Ectodermal cell (in vitro differentiated cells): ENCODE measurements at regions not wholly inside any gene's neighbourhood (a gene's known extent, or its start where the extent isn't known, plus 50 kb on each side); places are given as distances from the start of the nearest gene placed in this dataset.

Experiments
- H3K27ac ChIP-seq: 2 replicates; pipeline ENCODE4 v1.7.0; 2013; ENCODE audit warnings: mild to moderate bottlenecking, low read depth, low read length; ENCODE audit not compliant: insufficient read depth, poor library complexity, severe bottlenecking
- H3K27me3 ChIP-seq: 2 replicates; pipeline ENCODE4 v1.7.0; 2013; ENCODE audit warnings: mild to moderate bottlenecking, low read length; ENCODE audit not compliant: insufficient read depth, control insufficient read depth, poor library complexity, severe bottlenecking
- H3K36me3 ChIP-seq: one replicate; pipeline ENCODE4 v1.7.0; 2013; ENCODE audit warnings: low read length; ENCODE audit not compliant: control insufficient read depth, insufficient read depth
- H3K4me1 ChIP-seq: one replicate; pipeline ENCODE4 v1.7.0; 2013; ENCODE audit warnings: low read length; ENCODE audit not compliant: control insufficient read depth, insufficient read depth
- H3K4me3 ChIP-seq: 2 replicates; pipeline ENCODE4 v1.7.0; 2013; ENCODE audit warnings: low read depth, low read length, control low read depth; ENCODE audit not compliant: insufficient read depth
- H3K9me3 ChIP-seq: 2 replicates; pipeline ENCODE4 v1.7.0; 2013; ENCODE audit warnings: mild to moderate bottlenecking, low read length, moderate library complexity; ENCODE audit not compliant: control insufficient read depth
- WGBS, 2 experiments: methylation state at CpG; one replicate each; pipeline ENCODE4 v1.1.7; 2013; ENCODE audit warnings: missing lambda C conversion rate in 2 of 2; 5-methylcytosine and 5-hydroxymethylcytosine counted together

- 90 to 97% methylated on average over 1 of the region's 1 CpG for WGBS, 2 experiments
- no peaks in the 10 kb centered on the region for H3K36me3 ChIP-seq
- no peak overlapping the region for H3K27ac ChIP-seq
- peaks cover 2% of the 10 kb centered on the region for H3K9me3 ChIP-seq
- H3K27me3 ChIP-seq = no peaks in the 10 kb centered on the region
- H3K4me1 ChIP-seq = no peaks in the 10 kb centered on the region
- no peak overlapping the region for H3K4me3 ChIP-seq
Measured at GRCh38 chr13:56681404-56681803, 459.3 kb upstream of the PRR20A start.

- H3K27ac ChIP-seq = no peak overlapping the region
- no peaks in the 10 kb centered on the region for H3K9me3 ChIP-seq
- H3K4me3 ChIP-seq = no peak overlapping the region
- no peaks in the 10 kb centered on the region for H3K27me3 ChIP-seq
- 100% methylated on average over 1 of the region's 1 CpG; no CpG with 5 or more reads in 1 of the 2 experiments for WGBS, 2 experiments
- H3K4me1 ChIP-seq = no peaks in the 10 kb centered on the region
- H3K36me3 ChIP-seq = no peaks in the 10 kb centered on the region
Measured at GRCh38 chr13:56687131-56687530, 453.6 kb upstream of the PRR20A start.

GRCh38 chr13:56697011-56697410, 443.7 kb upstream of the PRR20A start:
- Histone ChIP-seq H3K4me1 (no peaks in the 10 kb centered on the region), H3K27ac (no peak overlapping the region), H3K9me3 (no peaks in the 10 kb centered on the region), H3K27me3 (no peaks in the 10 kb centered on the region), H3K36me3 (no peaks in the 10 kb centered on the region), H3K4me3 (no peak overlapping the region)
- WGBS, 2 experiments = 87 to 97% methylated on average over 2 to 3 of the region's 3 CpGs

GRCh38 chr13:56700324-56700723, 440.4 kb upstream of the PRR20A start:
- Histone ChIP-seq H3K4me1 (no peaks in the 10 kb centered on the region), H3K4me3 (no peak overlapping the region), H3K9me3 (no peaks in the 10 kb centered on the region), H3K27ac (no peak overlapping the region), H3K36me3 (no peaks in the 10 kb centered on the region), H3K27me3 (no peaks in the 10 kb centered on the region)
- 93 to 94% methylated on average over 4 of the region's 4 CpGs for WGBS, 2 experiments

- 67% methylated on average over 1 of the region's 2 CpGs; no CpG with 5 or more reads in 1 of the 2 experiments for WGBS, 2 experiments
- Histone ChIP-seq H3K27ac (no peak overlapping the region), H3K36me3 (no peaks in the 10 kb centered on the region), H3K4me1 (no peaks in the 10 kb centered on the region), H3K4me3 (no peak overlapping the region), H3K27me3 (no peaks in the 10 kb centered on the region), H3K9me3 (no peaks in the 10 kb centered on the region)
Measured at GRCh38 chr13:56706485-56706884, 434.2 kb upstream of the PRR20A start.

GRCh38 chr13:56713656-56714055, 427.1 kb upstream of the PRR20A start:
- WGBS, 2 experiments = 90 to 100% methylated on average over 1 of the region's 2 CpGs

GRCh38 chr13:56718791-56719190, 421.9 kb upstream of the PRR20A start:
- H3K27ac ChIP-seq = no peak overlapping the region
- no peaks in the 10 kb centered on the region for H3K36me3 ChIP-seq
- 93 to 100% methylated on average over 1 of the region's 1 CpG for WGBS, 2 experiments

More at GRCh38 chr13:56713656-56714055, 427.1 kb upstream of the PRR20A start:
- Histone ChIP-seq H3K36me3 (no peaks in the 10 kb centered on the region), H3K4me1 (no peaks in the 10 kb centered on the region), H3K4me3 (no peak overlapping the region), H3K27me3 (no peaks in the 10 kb centered on the region), H3K27ac (no peak overlapping the region), H3K9me3 (no peaks in the 10 kb centered on the region)

GRCh38 chr13:56720841-56721240, 419.9 kb upstream of the PRR20A start:
- Histone ChIP-seq H3K27me3 (no peaks in the 10 kb centered on the region), H3K4me3 (no peak overlapping the region), H3K9me3 (no peaks in the 10 kb centered on the region), H3K4me1 (no peaks in the 10 kb centered on the region), H3K27ac (no peak overlapping the region), H3K36me3 (no peaks in the 10 kb centered on the region)
- 89% methylated on average over 1 of the region's 1 CpG; no CpG with 5 or more reads in 1 of the 2 experiments for WGBS, 2 experiments

More at GRCh38 chr13:56718791-56719190, 421.9 kb upstream of the PRR20A start:
- Histone ChIP-seq H3K4me1 (no peaks in the 10 kb centered on the region), H3K9me3 (no peaks in the 10 kb centered on the region), H3K4me3 (no peak overlapping the region), H3K27me3 (no peaks in the 10 kb centered on the region)

DNA sequence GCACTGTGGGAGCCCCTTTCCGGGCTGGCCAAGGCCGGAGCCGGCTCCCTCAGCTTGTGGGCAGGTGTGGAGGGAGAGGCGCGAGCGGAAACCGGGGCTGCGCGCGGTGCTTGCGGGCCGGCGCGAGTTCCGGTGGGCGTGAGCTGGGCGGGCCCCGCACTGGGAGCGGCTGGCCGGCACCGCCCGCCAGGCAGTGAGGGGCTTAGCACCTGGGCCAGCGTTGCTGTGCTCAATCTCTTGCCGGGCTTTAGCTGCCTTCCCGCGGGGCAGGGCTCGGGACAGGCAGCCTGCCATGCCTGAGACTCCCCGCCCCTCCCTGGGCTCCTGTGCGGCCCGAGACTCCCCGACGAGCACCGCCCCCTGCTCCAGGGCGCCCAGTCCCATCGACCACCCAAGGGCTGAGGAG, 405.2 kb upstream of the PRR20A start:
- WGBS, 2 experiments = 32 to 40% methylated on average over 35 of the region's 35 CpGs
- peak overlapping the region; percentile 51 for H3K4me3 ChIP-seq
- no peaks in the 10 kb centered on the region for H3K9me3 ChIP-seq

GRCh38 chr13:56736966-56737365, 403.8 kb upstream of the PRR20A start:
- Histone ChIP-seq H3K4me1 (no peaks in the 10 kb centered on the region), H3K27me3 (no peaks in the 10 kb centered on the region), H3K9me3 (no peaks in the 10 kb centered on the region), H3K4me3 (no peak overlapping the region), H3K36me3 (no peaks in the 10 kb centered on the region), H3K27ac (no peak overlapping the region)
- 92 to 100% methylated on average over 1 of the region's 1 CpG for WGBS, 2 experiments

More for the DNA sequence above, 405.2 kb upstream of the PRR20A start:
- Histone ChIP-seq H3K4me1 (no peaks in the 10 kb centered on the region), H3K27ac (no peak overlapping the region), H3K36me3 (no peaks in the 10 kb centered on the region), H3K27me3 (no peaks in the 10 kb centered on the region)

DNA sequence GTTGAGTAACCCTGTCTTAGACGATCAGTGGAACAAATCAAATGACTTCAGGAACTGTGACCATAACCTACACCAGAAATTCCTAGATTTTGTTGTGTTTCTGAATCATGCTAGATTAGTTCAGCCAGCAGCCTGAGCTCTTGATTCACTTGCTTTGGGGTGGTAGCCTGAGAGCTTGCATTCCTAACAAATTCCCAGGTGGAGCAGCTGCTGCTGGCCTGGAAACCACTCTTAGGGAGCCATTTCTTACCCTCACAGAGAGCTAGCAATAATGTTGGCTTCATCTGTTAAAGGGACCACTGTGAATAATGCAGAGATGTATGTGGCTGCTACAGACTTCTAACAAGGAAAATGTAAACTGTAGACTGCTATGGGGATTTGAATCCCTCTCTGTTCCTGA, 388.1 kb upstream of the PRR20A start:
- Histone ChIP-seq H3K36me3 (no peaks in the 10 kb centered on the region), H3K4me3 (no peak overlapping the region), H3K27ac (no peak overlapping the region), H3K27me3 (no peaks in the 10 kb centered on the region), H3K4me1 (no peaks in the 10 kb centered on the region), H3K9me3 (no peaks in the 10 kb centered on the region)
- WGBS, 2 experiments = 78 to 85% methylated on average over 1 of the region's 1 CpG
